OCI-LY7 (cell line): ENCODE measurements at regions not wholly inside any gene's neighbourhood (a gene's known extent, or its start where the extent isn't known, plus 50 kb on each side); places are given as distances from the start of the nearest gene placed in this dataset.

ENCODE experiments used
- BruUV-seq: library from RNA; stranded (reverse); fragments of 400-500 nt; replicated peaks from 2 replicates; lab custom pipeline; 2021; lab: Mats Ljungman, UMichigan
- CTCF ChIA-PET: fragments of 300-600 bp; sonication (Branson Sonifier 250); formaldehyde crosslinking; loops from one replicate; lab custom pipeline; 2022; ENCODE audit warnings: antibody characterized with exemption; ENCODE audit not compliant: unreplicated experiment; lab: Charles Lee
- POLR2A ChIA-PET: fragments of 300-600 bp; sonication (Branson Sonifier 250); formaldehyde crosslinking; loops from one replicate; lab custom pipeline; 2022; ENCODE audit warnings: antibody characterized with exemption; lab: Charles Lee
- DNase-seq: peaks from one replicate; pipeline ENCODE4 v3.0.0-alpha.2; 2015; ENCODE audit warnings: low spot score
- H2AFZ ChIP-seq: fragments of 200-600 bp; sonication (generic), shearing (Covaris generic); 2 replicates; pipeline ENCODE4 v1.6.1; 2014; ENCODE audit warnings: mild to moderate bottlenecking, antibody characterized with exemption, low read length, moderate library complexity
- H3K27ac ChIP-seq: fragments of 200-600 bp; sonication (generic); 2 replicates; pipeline ENCODE4 v1.5.1; 2014; ENCODE audit warnings: mixed run types, low read depth, mild to moderate bottlenecking, moderate library complexity, low read length, inconsistent platforms; ENCODE audit not compliant: poor library complexity, severe bottlenecking
- H3K36me3 ChIP-seq: fragments of 200-600 bp; sonication (generic); 2 replicates; pipeline ENCODE4 v1.6.1; 2014; ENCODE audit warnings: mild to moderate bottlenecking, antibody characterized with exemption, low read length, moderate library complexity, mixed read lengths; ENCODE audit not compliant: insufficient read depth
- H3K4me1 ChIP-seq: fragments of 200-600 bp; sonication (generic); 2 replicates; pipeline ENCODE4 v1.5.1; 2014; ENCODE audit warnings: mild to moderate bottlenecking, low read length; ENCODE audit not compliant: insufficient read depth, poor library complexity, severe bottlenecking
- H3K4me2 ChIP-seq: fragments of 200-600 bp; sonication (generic); 2 replicates; pipeline ENCODE4 v1.6.1; 2014; ENCODE audit warnings: mild to moderate bottlenecking, low read length
- H3K4me3 ChIP-seq: fragments of 200-600 bp; sonication (generic); 2 replicates; pipeline ENCODE4 v1.5.1; 2014; ENCODE audit warnings: mild to moderate bottlenecking, low read depth, low read length; ENCODE audit not compliant: poor library complexity, severe bottlenecking
- H3K79me2 ChIP-seq: fragments of 200-600 bp; sonication (generic); 2 replicates; pipeline ENCODE4 v1.6.1; 2016; ENCODE audit warnings: low read depth, mild to moderate bottlenecking, low read length, moderate library complexity, mixed read lengths; ENCODE audit not compliant: insufficient read depth
- H3K9me2 ChIP-seq: fragments of 200-600 bp; sonication (generic); 2 replicates; pipeline ENCODE4 v1.6.1; 2016; ENCODE audit warnings: mild to moderate bottlenecking, low read length, mixed read lengths; ENCODE audit not compliant: insufficient read depth
- H3K9me3 ChIP-seq: fragments of 200-600 bp; sonication (generic); 2 replicates; pipeline ENCODE4 v1.6.1; 2014; ENCODE audit warnings: mild to moderate bottlenecking, mixed run types, low read length, mixed read lengths
- H4K20me1 ChIP-seq: fragments of 200-600 bp; sonication (generic); 2 replicates; pipeline ENCODE4 v1.6.1; 2014; ENCODE audit warnings: mild to moderate bottlenecking, antibody characterized with exemption, low read length, moderate library complexity, mixed read lengths; ENCODE audit not compliant: insufficient read depth
- EZH2phosphoT487 ChIP-seq: fragments of 200-600 bp; sonication (generic); IDR thresholded peaks from 2 replicates; pipeline ENCODE4 v1.6.1; 2018; ENCODE audit warnings: low read depth, borderline replicate concordance, mild to moderate bottlenecking, mixed run types, antibody characterized with exemption, low read length, moderate library complexity, mixed read lengths
- intact Hi-C: fragments of 100-400 bp; cut with micrococcal nuclease; formaldehyde crosslinking; loops from one replicate; pipeline ENCODE4 v1.10.0; 2022; ENCODE audit not compliant: unreplicated experiment
- TF ChIP-seq, protein P1 (sequence below): fragments of 200-600 bp; sonication (generic); conservative IDR thresholded peaks from 2 replicates; pipeline ENCODE4 v1.5.1; 2014; ENCODE audit warnings: mild to moderate bottlenecking, antibody characterized with exemption, low read length, moderate library complexity, mixed read lengths

DNA sequence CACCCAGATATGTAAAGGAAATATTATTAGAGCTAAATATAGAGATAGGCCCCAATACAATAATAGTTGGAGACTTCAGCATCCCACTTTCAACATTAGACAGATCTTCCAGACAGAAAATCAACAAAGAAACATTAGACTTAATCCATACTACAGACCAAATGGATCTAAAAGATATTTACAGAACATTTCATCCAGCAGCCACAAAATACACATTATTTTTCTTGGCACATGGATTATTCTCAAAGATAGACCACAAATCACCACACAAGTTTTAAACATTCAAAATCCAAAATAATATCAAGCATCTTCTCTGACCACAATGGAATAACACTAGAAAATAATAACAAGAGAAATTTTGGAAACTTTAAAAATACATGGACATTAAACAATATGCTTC lies 1159.1 kb upstream of the CITED2 start:
- no peak for TF ChIP-seq EZH2phosphoT487
- TF ChIP-seq, protein P1, sequence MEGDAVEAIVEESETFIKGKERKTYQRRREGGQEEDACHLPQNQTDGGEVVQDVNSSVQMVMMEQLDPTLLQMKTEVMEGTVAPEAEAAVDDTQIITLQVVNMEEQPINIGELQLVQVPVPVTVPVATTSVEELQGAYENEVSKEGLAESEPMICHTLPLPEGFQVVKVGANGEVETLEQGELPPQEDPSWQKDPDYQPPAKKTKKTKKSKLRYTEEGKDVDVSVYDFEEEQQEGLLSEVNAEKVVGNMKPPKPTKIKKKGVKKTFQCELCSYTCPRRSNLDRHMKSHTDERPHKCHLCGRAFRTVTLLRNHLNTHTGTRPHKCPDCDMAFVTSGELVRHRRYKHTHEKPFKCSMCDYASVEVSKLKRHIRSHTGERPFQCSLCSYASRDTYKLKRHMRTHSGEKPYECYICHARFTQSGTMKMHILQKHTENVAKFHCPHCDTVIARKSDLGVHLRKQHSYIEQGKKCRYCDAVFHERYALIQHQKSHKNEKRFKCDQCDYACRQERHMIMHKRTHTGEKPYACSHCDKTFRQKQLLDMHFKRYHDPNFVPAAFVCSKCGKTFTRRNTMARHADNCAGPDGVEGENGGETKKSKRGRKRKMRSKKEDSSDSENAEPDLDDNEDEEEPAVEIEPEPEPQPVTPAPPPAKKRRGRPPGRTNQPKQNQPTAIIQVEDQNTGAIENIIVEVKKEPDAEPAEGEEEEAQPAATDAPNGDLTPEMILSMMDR = no peak
- POLR2A ChIA-PET = no interaction called here

DNA sequence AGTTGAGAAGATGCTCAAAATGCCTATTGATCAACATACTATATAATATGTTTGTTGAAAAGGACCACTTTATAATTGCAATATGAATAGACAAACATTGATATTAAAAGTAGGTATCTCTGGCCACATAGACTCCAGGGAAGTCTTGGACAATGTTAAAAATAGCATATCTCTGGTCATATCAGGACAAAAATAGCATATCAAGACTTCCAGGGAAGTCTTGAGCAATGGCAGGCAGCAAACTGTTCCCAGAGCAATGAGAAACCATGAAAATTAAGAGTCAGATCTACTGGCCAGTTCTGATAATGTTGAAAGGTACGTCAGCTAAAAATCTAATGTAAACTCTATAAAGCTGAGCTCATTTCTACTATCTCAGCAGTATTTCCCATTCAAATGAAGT lies 1130.3 kb upstream of the CITED2 start:
- no peaks in the 10 kb centered on the region for H3K9me3 ChIP-seq
- no peak overlapping the region for H2AFZ ChIP-seq
- H3K27ac ChIP-seq = no peak overlapping the region
- no peak overlapping the region for H3K4me2 ChIP-seq
- intact Hi-C loops = no loop called here
- no peak for DNase-seq
- CTCF ChIA-PET = no interaction called here
- H4K20me1 ChIP-seq = no peaks in the 10 kb centered on the region
- H3K4me1 ChIP-seq = no peaks in the 10 kb centered on the region
- H3K79me2 ChIP-seq = no peaks in the 10 kb centered on the region
- no peaks in the 10 kb centered on the region for H3K9me2 ChIP-seq
- H3K36me3 ChIP-seq = no peaks in the 10 kb centered on the region
- no peak overlapping the region for H3K4me3 ChIP-seq
- BruUV-seq = no TSS peak
- POLR2A ChIA-PET = no interaction called here
- no peak for TF ChIP-seq EZH2phosphoT487
- TF ChIP-seq, protein P1 = no peak

More for the DNA sequence above, 1159.1 kb upstream of the CITED2 start:
- no peak overlapping the region for H3K27ac ChIP-seq
- DNase-seq = no peak
- intact Hi-C loops = no loop called here
- H2AFZ ChIP-seq = no peak overlapping the region
- H3K4me1 ChIP-seq = no peaks in the 10 kb centered on the region
- CTCF ChIA-PET = no interaction called here
- H3K9me2 ChIP-seq = no peaks in the 10 kb centered on the region
- H3K9me3 ChIP-seq = no peaks in the 10 kb centered on the region
- no TSS peak for BruUV-seq
- H4K20me1 ChIP-seq = no peaks in the 10 kb centered on the region
- no peak overlapping the region for H3K4me3 ChIP-seq
- no peaks in the 10 kb centered on the region for H3K36me3 ChIP-seq
- no peak overlapping the region for H3K4me2 ChIP-seq
- no peaks in the 10 kb centered on the region for H3K79me2 ChIP-seq

DNA sequence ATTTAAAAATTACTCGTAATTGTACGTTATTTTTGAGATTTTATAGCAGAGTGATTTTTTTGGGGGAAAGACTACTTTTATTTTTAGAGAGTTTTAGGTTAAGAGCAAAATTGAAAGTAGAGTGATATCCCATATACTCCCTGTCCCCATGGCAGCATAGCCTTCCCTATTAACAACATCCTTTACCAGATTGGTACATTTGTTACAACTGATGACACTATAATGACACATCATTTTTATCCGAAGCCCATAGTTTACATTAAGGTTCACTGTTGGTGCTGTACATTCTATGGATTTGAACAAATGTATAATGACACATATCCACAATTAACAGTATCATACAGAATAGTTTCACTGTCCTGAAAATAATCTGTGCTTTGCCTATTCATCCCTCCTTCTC lies 1126.4 kb upstream of the CITED2 start:
- no TSS peak for BruUV-seq
- ChIA-PET POLR2A (no interaction called here), CTCF (no interaction called here)
- no peak overlapping the region for H3K4me2 ChIP-seq
- TF ChIP-seq EZH2phosphoT487 = no peak
- TF ChIP-seq, protein P1 = no peak
- intact Hi-C loops = no loop called here
- H2AFZ ChIP-seq = no peak overlapping the region
- no peaks in the 10 kb centered on the region for H3K36me3 ChIP-seq
- H3K4me1 ChIP-seq = no peaks in the 10 kb centered on the region
- H3K27ac ChIP-seq = no peak overlapping the region
- H4K20me1 ChIP-seq = no peaks in the 10 kb centered on the region
- H3K9me2 ChIP-seq = no peaks in the 10 kb centered on the region
- DNase-seq = no peak
- no peaks in the 10 kb centered on the region for H3K79me2 ChIP-seq
- H3K9me3 ChIP-seq = no peaks in the 10 kb centered on the region
- no peak overlapping the region for H3K4me3 ChIP-seq
